GM19455 (cell line): ENCODE measurements at regions not wholly inside any gene's neighbourhood (a gene's known extent, or its start where the extent isn't known, plus 50 kb on each side); places are given as distances from the start of the nearest gene placed in this dataset.

Experiments used
- ATAC-seq: cut with Tn5 transposase; IDR thresholded peaks from one replicate; pipeline ENCODE4 v1.9.1; 2021; ENCODE audit not compliant: unreplicated experiment

DNA sequence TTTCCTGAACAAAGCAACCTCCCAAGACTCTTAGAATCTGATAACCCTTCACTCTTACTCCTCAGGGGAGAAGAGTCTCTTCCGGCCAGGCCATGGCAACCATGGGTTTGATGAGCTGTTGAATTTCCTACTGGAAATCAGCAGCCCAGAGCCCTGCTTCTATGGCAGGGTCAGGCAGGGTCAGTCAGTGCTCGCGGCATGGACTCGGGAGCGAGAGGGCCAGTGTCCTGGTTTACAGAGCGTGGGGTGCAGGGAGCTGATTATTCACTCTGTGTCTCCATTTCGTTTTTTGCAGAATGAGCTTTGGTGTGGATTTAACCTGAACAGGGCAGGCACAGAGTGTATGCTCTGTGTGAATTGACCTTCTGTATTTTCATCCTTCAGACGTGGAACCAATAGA, 340.6 kb upstream of the SFSWAP start:
- ATAC-seq, result no peak

DNA sequence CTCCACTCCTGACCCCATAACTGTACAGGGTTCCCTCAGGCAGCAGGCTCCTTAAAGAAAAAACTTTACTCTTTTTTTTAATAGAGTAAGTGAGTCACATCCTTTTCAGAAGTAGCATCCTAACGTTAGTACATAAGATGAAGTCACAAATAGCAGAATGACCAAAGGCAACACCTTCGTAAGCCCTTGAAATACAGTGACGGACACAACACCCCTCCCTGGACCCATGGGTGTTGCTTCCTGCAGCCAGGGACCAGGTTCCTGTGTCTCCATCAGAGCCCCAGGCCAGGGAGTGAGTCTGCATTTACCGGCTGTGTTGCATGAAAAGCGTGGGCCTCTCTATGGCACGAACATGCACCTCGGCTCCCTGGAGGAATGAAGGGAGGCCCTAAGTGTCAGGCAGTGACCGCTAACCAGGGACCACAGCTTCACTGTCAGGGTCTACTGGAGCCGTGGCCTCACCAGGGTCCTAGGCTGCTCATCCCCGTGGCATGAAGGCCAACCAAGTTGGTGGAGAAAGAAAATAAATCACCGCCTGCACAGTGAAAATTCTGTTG, 340.0 kb upstream of the SFSWAP start:
- no peak for ATAC-seq

- ATAC-seq, result no peak
Measured at GRCh38 chr12:131371401-131372170, 339.3 kb upstream of the SFSWAP start.

DNA sequence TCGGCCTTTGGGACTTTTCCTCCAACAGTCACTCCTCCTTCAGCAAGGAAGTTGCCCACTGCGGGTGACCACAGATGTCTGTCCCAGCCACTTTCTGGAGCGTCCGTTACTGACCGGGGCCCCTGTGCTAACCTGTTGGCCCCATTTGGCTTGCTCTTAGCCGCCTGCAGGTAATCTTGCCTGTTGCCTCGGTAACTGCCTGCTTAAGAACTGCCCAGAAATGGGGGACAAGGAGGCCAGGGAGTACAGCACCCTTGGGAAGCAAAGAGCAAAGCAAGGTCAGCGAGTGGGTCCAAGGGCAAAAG, 338.8 kb upstream of the SFSWAP start:
- no peak for ATAC-seq

DNA sequence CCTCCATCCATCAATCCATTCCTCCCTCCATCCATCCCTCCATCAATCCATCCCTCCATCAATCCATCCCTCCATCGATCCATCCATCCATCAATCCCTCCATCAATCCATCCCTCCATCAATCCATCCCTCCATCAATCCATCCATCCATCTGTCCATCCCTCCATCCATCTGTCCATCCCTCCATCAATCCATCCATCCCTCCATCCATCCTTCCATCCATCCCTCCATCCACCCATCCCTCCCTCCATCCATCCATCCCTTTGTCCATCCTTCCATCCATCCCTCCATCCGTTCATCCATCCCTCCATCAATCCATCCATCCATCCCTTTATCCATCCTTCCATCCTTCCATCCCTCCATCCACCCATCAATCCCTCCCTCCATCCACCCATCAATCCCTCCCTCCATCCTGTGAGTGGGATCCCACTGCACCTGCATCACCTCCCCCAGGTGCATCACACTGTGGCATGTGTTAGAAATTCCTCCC, 338.1 kb upstream of the SFSWAP start:
- no peak for ATAC-seq

DNA sequence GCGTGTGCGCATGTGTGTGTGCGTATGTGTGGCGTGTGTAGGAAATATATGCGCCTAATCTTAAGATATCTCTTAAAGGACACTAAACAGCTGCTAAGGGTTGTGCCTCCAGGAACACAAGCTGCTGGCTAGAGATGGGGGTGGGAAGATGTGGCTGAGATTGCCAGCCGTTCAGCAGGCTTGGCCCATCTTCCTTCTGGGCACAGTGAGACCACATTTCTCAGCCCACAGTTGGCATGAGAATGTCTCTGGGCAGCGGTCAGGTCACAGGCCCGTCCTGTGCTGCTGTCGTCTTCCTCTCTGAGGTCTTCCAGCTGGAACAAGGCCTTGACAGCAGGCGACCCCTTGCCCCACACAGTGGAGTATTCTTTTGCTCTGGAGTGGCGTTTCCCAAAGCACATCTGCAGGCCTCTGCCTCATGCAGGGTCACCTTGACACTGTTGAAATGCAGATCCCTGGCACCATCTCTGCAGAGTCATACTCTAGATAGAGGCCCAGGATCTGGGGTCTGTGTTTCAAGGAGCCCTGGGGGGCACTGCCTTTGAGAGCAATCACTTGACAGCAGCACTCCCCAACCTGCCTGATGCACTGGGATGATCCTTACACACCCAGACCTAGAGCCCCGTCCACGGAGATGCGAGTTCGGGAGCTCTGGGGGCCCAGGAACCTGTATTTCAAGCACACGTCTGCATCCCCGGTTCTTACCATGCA, 335.5 kb upstream of the SFSWAP start:
- ATAC-seq, result no peak

DNA sequence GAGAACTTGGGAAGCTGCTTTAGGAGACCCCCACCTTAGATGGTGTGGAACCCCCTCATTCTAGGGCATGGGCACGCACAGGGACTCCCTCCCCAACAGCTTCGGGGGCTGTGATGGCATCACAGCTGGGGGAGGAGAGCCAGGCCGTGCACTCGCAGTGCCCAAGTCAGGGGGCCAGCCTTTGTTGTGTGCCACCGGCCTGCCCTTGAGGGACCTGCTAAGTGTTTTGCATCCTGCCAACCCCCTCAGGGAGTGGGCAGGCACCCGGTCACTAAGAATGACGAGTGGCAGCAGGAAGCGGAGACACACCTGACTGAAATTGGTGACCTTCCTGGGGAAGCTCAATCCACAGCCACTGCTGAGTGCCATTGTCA, 334.9 kb upstream of the SFSWAP start:
- no peak for ATAC-seq

DNA sequence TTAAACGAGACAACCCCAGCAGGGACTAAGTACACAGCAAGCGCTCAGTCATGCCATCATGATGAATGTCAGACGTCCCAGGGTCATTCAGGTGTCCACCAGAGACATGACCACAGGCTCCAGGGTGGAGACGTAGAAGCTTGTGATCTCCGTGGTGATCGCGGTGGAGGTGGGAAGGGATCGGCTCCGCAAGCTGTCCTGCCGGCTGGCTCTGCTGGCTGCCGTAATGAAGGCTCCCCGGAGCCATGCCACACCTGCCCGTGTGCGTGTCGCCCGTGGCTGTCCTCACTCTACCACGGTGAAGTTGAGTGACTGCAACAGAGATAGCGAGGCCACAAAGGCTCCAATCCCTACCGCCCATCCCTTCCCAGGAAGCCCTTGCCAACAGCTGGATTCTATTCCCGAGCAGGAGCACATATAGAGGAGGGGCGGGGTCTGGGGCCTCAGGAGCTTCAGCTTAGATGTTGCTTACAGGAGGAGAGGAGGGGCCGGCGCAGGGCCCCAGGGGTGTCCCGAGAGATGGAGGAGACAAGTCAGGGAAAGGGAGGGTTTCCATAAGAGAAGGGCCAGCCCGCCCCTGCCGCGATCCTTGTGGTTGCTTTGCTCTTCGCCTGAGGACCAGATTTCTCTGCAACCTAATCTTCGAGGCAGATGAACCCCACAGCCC, 332.6 kb upstream of the SFSWAP start:
- ATAC-seq, result no peak

- no peak for ATAC-seq
Measured at GRCh38 chr12:131378861-131379665, 331.8 kb upstream of the SFSWAP start.

DNA sequence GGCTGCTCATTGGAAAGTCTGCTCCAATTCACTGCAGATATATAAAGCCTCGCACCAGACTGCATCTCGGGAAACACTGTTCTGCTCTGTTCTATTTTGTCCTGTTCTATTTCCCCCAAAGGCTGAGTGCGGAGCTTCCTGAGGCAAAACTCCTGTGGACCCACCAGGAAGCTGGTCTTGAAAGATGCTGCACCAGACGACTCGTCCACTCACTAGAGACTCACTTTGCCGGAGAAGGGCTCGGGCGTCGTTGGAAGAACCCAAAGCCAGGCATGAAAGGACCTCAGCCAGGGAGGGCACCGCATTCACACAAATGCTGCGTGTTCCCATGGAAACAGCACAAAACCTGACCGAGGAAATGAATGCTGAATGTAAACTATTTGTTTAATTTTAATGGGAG, 331.2 kb upstream of the SFSWAP start:
- ATAC-seq, result no peak

GRCh38 chr12:131380220-131380964, 330.5 kb upstream of the SFSWAP start:
- no peak for ATAC-seq

DNA sequence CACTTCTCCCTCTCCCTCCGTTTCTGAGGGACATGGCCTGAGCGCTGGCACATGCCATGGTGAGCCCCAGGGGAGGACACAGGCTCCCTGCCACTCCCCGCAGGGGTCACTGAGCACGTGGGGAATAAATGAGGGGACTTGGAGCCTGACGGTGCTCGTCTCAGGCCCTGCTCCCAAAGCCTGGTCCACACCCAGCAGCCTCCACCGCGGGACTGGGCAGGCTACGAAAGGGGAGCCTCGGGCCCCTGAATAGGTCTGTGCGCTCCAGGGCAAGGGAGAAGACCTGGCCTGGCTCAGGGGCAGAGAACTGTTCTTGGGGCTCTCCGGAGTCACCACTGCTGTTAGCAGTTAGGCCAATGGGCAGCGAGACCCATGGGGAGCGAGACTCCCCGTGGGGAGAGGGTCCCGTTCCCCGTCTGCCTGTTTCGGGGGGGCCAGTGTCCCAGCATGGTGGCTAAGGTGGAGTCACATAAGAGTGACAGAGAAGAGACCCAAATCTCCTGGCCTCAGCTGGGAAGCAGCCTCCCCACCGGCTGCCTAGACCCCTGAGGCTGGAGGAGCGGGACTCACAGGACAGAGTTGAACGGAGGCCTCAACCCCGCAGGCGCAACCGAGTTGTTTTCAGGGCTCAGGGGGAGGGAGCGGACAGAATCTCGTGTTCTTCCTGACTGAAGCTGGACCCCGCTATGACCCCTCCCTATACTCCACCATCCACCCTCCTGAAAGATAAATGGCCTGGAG, 329.8 kb upstream of the SFSWAP start:
- no peak for ATAC-seq

DNA sequence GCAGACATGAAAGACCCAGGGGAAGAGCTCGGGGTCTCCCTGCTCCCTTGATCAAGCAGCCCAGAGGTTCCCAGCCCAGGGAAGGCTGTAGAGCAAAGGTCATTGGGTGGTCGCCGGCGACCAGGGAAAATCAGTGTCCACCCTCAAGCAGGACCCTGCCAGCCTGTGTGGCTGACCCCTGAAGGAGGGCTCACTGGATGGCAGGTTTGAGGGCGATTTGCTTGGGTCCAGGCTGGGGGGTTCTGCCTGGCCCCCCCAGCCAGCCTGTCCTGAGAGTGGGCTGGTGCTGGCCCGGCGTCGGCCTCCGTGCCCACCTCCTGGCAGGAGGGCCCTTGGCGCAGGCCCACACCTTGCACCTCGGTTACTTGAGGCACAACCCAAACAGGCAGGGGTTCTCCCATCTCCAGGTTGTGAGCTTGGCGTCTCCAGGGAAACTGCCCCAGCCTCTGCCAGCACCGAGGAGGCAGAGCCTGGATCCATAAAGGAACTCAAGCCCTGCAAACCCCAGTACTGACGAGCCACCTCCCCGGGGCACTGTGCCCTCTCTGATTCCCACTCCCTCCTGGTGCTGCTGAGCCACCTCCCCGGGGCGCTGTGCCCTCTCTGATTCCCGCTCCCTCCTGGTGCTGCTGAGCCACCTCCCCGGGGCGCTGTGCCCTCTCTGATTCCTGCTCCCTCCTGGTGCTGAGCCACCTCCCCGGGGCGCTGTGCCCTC, 329.0 kb upstream of the SFSWAP start:
- ATAC-seq, result no peak

GRCh38 chr12:131383291-131383690, 327.6 kb upstream of the SFSWAP start:
- ATAC-seq, result no peak

DNA sequence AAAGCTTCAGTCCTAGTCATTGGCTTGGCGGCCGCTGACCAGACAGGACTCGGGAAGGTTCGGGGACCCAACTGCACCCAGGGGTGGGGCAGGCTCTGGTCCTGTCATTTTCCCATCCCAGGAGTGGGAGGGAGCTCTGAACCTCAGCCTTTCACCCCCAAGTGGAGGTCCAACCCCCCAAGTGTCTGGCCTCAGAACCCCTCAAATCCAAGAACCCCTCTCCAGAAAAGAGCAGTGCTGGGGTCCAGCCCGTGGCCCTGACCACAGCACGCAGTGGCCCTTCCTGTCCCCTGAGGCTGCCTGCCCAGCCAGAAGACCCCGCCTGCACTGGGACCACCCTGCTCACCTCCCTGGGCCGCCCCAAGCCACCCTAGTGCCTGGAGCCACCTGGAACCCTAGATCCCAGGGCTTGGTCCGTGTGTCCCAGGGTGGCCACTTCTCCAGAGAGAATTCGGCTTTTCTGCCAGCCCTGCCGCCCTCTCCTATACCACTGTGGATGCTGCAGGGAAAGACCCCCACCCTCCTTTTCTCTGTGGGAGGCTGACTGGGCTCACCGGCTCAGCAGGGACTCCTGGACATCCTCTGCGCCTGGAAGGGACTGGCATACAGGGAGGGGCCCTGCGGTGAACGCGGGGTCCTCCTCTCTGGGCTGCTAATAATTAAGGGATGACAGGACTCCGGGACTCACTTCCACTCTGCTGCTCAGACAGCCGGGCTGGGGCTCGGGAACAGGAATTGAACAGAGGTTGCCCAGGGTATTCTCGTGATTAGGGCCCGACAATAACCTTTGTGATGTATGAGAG, 326.9 kb upstream of the SFSWAP start:
- no peak for ATAC-seq

- ATAC-seq, result no peak
Measured at GRCh38 chr12:131384544-131384855, 326.4 kb upstream of the SFSWAP start.

DNA sequence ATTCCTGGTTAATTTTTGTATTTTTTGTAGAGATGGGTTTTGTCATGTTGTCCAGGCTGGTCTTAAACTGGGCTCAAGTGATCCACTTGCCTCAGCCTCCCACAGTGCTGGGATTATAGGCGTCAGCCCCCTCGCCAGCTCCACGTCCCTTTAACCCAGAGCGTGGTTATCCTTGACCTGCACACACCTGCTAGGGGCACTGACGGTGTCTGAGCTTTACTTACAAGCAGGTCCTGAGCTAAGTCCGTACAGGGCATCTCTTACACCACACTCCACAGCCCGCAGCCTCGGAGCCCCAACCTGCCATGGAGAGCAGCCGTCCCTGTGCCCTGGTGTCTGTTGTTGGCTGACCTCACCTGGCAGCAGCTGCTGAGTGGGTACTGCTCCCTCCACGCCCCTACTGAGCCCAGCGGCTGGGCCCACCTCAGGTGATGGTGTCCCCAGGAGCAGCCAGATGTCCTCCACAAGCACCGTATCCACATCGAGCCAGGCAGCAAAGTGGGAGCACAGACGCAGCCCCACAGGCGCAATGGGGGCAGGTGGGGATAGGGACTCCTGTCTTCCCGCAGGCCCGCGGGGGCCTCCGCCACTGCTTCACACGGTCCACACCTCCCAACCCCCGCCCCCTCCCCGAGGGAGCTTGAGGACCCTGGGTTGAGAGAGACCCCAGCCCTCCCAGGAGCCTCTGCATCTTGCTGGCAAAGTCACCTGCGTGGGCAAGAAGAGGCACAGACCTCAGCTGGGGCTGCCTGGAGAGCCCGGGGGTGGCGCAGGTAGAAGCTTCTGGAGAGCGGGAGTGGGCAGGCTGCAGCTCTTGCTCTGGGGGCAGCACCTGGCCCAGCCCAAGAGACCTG, 325.4 kb upstream of the SFSWAP start:
- ATAC-seq, result no peak

DNA sequence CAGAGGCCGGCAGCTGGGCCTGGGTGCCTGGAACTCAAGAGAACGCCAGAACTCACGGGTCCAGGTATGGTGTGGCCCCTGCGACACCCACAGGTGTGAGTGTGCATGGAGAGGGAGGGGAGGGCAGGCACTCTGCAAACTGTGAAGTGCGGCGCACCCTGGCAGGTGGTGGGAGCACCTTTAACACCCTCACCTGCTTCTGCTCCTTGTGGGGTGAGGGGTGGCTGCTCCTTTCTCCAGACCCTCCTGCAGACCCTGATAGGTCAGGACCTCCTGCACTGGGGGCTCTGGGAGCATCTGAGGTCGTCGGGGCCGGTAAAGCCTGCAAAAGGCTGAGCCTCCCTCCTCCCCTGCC, 324.7 kb upstream of the SFSWAP start:
- no peak for ATAC-seq
